Body of pancreas (tissue), 4 donors: ENCODE measurements at regions not wholly inside any gene's neighbourhood (a gene's known extent, or its start where the extent isn't known, plus 50 kb on each side); places are given as distances from the start of the nearest gene placed in this dataset.

Experiments used
- POLR2A ChIP-seq, 3 donors: fragments of 450-650 bp; IDR thresholded peaks; one replicate each; pipeline ENCODE4 v1.6.1; 2016; ENCODE audit warnings: antibody characterized with exemption in 3 of 3, mild to moderate bottlenecking in 2 of 3
- TF ChIP-seq, protein P1 (sequence below), 7 experiments: fragments of 450-650 bp in 4 of 7; fragments of 200-600 bp in 3 of 7; sonication (generic) in 3 of 7; IDR thresholded peaks; one replicate each; pipeline ENCODE4 v1.5.1; 2016 to 2019; ENCODE audit warnings: antibody characterized with exemption in 7 of 7

DNA sequence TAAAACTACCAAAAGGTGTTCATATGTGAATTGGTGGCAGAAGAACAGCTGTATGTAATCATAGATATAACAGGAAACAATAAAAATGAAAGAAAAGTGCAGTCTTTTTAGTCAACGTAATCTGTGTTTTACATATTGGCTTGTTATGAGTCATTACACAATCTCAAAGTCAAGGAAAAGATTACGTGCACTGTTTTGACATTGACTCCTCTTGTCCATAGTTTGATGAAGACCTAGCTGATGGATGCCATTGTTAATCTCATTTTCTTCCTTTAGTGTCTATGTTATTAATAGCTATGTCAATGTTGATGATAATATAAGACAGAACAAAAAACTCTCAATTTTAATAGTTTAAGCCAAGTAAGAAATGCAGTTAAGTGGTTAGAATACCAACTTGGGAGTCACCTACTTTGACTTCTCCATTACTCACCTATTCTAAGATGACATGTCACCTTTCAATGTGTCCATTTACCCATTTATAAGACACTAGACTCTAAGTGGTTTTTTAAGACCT lies 84.5 kb upstream of the SAMSN1 start:
- no peak for TF ChIP-seq POLR2A (IDR thresholded peaks at IDR 0.05)
- TF ChIP-seq, protein P1, sequence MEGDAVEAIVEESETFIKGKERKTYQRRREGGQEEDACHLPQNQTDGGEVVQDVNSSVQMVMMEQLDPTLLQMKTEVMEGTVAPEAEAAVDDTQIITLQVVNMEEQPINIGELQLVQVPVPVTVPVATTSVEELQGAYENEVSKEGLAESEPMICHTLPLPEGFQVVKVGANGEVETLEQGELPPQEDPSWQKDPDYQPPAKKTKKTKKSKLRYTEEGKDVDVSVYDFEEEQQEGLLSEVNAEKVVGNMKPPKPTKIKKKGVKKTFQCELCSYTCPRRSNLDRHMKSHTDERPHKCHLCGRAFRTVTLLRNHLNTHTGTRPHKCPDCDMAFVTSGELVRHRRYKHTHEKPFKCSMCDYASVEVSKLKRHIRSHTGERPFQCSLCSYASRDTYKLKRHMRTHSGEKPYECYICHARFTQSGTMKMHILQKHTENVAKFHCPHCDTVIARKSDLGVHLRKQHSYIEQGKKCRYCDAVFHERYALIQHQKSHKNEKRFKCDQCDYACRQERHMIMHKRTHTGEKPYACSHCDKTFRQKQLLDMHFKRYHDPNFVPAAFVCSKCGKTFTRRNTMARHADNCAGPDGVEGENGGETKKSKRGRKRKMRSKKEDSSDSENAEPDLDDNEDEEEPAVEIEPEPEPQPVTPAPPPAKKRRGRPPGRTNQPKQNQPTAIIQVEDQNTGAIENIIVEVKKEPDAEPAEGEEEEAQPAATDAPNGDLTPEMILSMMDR (IDR thresholded peaks at IDR 0.05): no peak
